PC-9 (cell line): ENCODE measurements at regions not wholly inside any gene's neighbourhood (a gene's known extent, or its start where the extent isn't known, plus 50 kb on each side); places are given as distances from the start of the nearest gene placed in this dataset.

Experiments used
- BruUV-seq: library from RNA; stranded (reverse); fragments of 400-500 nt; replicated peaks from 2 replicates; lab custom pipeline; 2021; lab: Mats Ljungman, UMichigan
- CTCF ChIA-PET: fragments of 300-600 bp; sonication (Branson Sonifier 250); formaldehyde crosslinking; loops from one replicate; lab custom pipeline; 2022; ENCODE audit warnings: antibody characterized with exemption; lab: Charles Lee
- POLR2A ChIA-PET: fragments of 300-600 bp; sonication (Branson Sonifier 250); formaldehyde crosslinking; loops from one replicate; lab custom pipeline; 2022; ENCODE audit warnings: antibody characterized with exemption; ENCODE audit not compliant: unreplicated experiment; lab: Charles Lee
- DNase-seq, 2 experiments: peaks; one replicate each; pipeline versions ENCODE4 v3.0.0 to v3.0.0-alpha.2; 2015 to 2022; ENCODE audit warnings: mixed read lengths in 1 of 2
- H2AFZ ChIP-seq: fragments of 200-600 bp; sonication (generic); 2 replicates; pipeline ENCODE4 v1.8.1; 2017; ENCODE audit warnings: antibody characterized with exemption
- H3F3A ChIP-seq: fragments of 200-600 bp; sonication (generic); 2 replicates; pipeline ENCODE4 v1.8.1; 2017; ENCODE audit warnings: antibody characterized with exemption, mild to moderate bottlenecking, low read depth; ENCODE audit not compliant: insufficient read depth
- H3K27ac ChIP-seq: fragments of 200-600 bp; sonication (generic); 2 replicates; pipeline ENCODE4 v1.6.1; 2016; ENCODE audit warnings: mixed run types
- H3K27me3 ChIP-seq: fragments of 200-600 bp; sonication (generic); 2 replicates; pipeline ENCODE4 v1.6.1; 2016; ENCODE audit warnings: low read depth, mixed run types; ENCODE audit not compliant: insufficient read depth
- H3K36me3 ChIP-seq: fragments of 200-600 bp; sonication (generic); 2 replicates; pipeline ENCODE4 v1.6.1; 2016; ENCODE audit warnings: low read depth, mixed run types
- H3K4me1 ChIP-seq: fragments of 200-600 bp; sonication (generic); replicated peaks from 2 replicates; pipeline ENCODE4 v1.6.1; 2016; ENCODE audit warnings: mixed run types; ENCODE audit not compliant: insufficient read depth
- H3K4me2 ChIP-seq: fragments of 200-600 bp; sonication (generic); 2 replicates; pipeline ENCODE4 v1.6.1; 2017; ENCODE audit warnings: mixed run types
- H3K4me3 ChIP-seq: fragments of 200-600 bp; sonication (generic); 2 replicates; pipeline ENCODE4 v1.6.1; 2016; ENCODE audit warnings: mixed run types
- H3K79me2 ChIP-seq: fragments of 200-600 bp; sonication (generic); 2 replicates; pipeline ENCODE4 v1.6.1; 2017; ENCODE audit warnings: low read depth, mixed run types
- H3K9me2 ChIP-seq: fragments of 200-600 bp; sonication (generic); 2 replicates; pipeline ENCODE4 v1.8.1; 2017; ENCODE audit warnings: mild to moderate bottlenecking; ENCODE audit not compliant: insufficient read depth
- H3K9me3 ChIP-seq: fragments of 200-600 bp; sonication (generic); 2 replicates; pipeline ENCODE4 v1.8.1; 2016; ENCODE audit warnings: low read depth; ENCODE audit not compliant: insufficient read depth
- H4K20me1 ChIP-seq: fragments of 200-600 bp; sonication (generic); 2 replicates; pipeline ENCODE4 v1.8.1; 2017; ENCODE audit not compliant: insufficient read depth
- EZH2 ChIP-seq: fragments of 200-600 bp; sonication (generic); IDR thresholded peaks from 2 replicates; pipeline ENCODE4 v1.8.0; 2017; ENCODE audit warnings: antibody characterized with exemption, low read depth
- intact Hi-C: fragments of 100-400 bp; cut with micrococcal nuclease; formaldehyde crosslinking; loops from one replicate; pipeline ENCODE4 v1.10.0; 2022; ENCODE audit not compliant: unreplicated experiment
- TF ChIP-seq, protein P1 (sequence below): fragments of 200-600 bp; sonication (generic); conservative IDR thresholded peaks from 2 replicates; pipeline ENCODE4 v1.6.1; 2017; ENCODE audit warnings: mixed run types, antibody characterized with exemption, mild to moderate bottlenecking, moderate library complexity

DNA sequence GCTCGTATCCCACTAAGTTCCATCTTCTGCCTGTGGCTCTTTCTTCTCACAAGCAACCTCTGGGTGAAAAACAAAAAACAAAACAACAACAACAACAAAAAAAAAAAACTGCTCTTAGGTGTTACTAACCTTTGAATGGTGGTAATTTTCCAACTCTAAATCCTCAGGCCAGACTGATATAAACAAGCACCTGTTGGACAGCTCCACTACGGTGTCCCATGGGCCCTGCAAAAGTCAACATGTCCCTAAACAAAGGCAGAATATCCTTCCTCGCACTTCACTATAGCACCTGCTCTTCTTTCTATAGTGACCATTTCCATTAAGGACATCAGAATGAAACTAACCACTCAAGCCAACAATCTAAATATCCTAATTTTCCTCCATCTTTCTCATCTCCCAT, 54.6 kb upstream of the PARM1 start:
- Histone ChIP-seq H3K79me2 (no peaks in the 10 kb centered on the region), H3K4me3 (no peak overlapping the region), H3K9me2 (no peaks in the 10 kb centered on the region), H3K27me3 (no peaks in the 10 kb centered on the region), H3F3A (no peaks in the 10 kb centered on the region), H2AFZ (no peak overlapping the region), H3K4me1 (no peaks in the 10 kb centered on the region), H3K9me3 (no peaks in the 10 kb centered on the region), H3K4me2 (no peak overlapping the region), H3K27ac (no peak overlapping the region), H3K36me3 (no peaks in the 10 kb centered on the region), H4K20me1 (no peaks in the 10 kb centered on the region)
- ChIA-PET CTCF (no interaction called here), POLR2A (no interaction called here)
- DNase-seq: no peak
- no TSS peak for BruUV-seq
- intact Hi-C loops: no loop called here
- TF ChIP-seq, protein P1, sequence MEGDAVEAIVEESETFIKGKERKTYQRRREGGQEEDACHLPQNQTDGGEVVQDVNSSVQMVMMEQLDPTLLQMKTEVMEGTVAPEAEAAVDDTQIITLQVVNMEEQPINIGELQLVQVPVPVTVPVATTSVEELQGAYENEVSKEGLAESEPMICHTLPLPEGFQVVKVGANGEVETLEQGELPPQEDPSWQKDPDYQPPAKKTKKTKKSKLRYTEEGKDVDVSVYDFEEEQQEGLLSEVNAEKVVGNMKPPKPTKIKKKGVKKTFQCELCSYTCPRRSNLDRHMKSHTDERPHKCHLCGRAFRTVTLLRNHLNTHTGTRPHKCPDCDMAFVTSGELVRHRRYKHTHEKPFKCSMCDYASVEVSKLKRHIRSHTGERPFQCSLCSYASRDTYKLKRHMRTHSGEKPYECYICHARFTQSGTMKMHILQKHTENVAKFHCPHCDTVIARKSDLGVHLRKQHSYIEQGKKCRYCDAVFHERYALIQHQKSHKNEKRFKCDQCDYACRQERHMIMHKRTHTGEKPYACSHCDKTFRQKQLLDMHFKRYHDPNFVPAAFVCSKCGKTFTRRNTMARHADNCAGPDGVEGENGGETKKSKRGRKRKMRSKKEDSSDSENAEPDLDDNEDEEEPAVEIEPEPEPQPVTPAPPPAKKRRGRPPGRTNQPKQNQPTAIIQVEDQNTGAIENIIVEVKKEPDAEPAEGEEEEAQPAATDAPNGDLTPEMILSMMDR: no peak
- TF ChIP-seq EZH2: no peak

DNA sequence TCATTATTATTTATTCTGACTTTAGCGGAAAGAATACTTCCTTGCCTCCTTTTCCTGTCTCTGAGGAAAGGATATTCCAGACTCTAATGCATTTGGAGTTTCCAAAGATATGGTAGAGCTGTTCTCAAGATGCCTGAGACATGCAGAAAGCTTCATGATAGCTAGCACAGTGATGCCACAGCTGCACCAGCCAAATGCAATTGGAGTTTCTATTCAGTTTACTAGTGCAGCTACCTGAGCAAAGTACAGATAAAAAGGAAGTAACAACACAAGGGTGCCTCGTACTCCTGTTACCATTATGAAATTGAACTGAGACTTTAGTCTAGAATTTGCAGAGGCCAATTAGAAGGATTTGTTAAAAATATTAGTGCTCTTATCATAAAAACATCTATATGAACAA, 57.5 kb upstream of the PARM1 start:
- intact Hi-C loops: no loop called here
- Histone ChIP-seq H3F3A (no peaks in the 10 kb centered on the region), H2AFZ (no peak overlapping the region), H3K4me3 (no peak overlapping the region), H3K79me2 (no peaks in the 10 kb centered on the region), H3K27ac (no peak overlapping the region), H4K20me1 (no peaks in the 10 kb centered on the region), H3K9me2 (no peaks in the 10 kb centered on the region), H3K4me2 (no peak overlapping the region), H3K9me3 (no peaks in the 10 kb centered on the region), H3K27me3 (no peaks in the 10 kb centered on the region), H3K4me1 (no peaks in the 10 kb centered on the region), H3K36me3 (no peaks in the 10 kb centered on the region)
- ChIA-PET CTCF (no interaction called here), POLR2A (no interaction called here)
- no peak for DNase-seq
- no peak for TF ChIP-seq EZH2
- TF ChIP-seq, protein P1: no peak
- BruUV-seq: no TSS peak

DNA sequence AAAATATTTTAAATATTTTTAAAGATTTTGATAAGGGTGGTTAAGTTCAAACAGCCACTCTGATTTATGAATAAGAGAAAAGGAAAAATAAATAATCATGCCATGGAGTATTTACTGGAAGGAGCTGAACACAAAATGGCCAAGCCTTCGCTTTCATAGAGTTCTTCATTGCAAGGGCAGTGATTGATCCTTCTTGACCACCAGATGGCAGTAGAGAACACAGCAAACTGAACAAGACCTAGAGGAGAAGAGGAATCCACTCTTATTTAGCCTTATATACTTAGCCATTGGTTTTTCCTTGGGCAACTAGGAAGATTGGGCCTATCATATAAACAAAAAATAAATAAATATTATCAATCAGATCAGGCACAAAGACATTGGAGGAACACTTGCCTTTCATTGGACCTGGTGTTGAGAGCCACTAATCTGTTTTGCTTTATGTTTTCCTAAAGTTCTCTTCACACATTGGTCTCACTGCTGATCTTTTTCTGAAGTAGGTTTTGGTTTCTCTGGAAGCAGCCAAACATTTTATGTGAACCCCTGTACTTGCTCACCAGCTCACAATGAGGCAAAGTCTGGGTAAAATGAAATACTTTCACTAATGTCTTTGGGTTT, 58.1 kb upstream of the PARM1 start:
- Histone ChIP-seq H3K36me3 (no peaks in the 10 kb centered on the region), H3K4me3 (no peak overlapping the region), H3K9me2 (no peaks in the 10 kb centered on the region), H3F3A (no peaks in the 10 kb centered on the region), H3K4me1 (no peaks in the 10 kb centered on the region), H3K9me3 (no peaks in the 10 kb centered on the region), H3K4me2 (no peak overlapping the region), H3K27ac (no peak overlapping the region), H4K20me1 (no peaks in the 10 kb centered on the region), H2AFZ (no peak overlapping the region), H3K79me2 (no peaks in the 10 kb centered on the region), H3K27me3 (no peaks in the 10 kb centered on the region)
- peak; percentile 4 to 57 for DNase-seq
- intact Hi-C loops: loop anchor here (5.0 kb wide), 1 partner anchor 553 kb away; no protein-coding TSS in a partner anchor
- BruUV-seq: no TSS peak
- ChIA-PET POLR2A (no interaction called here), CTCF (no interaction called here)
- TF ChIP-seq, protein P1: peak; percentile 88
- no peak for TF ChIP-seq EZH2
